AG10803 (cell line): ENCODE measurements at regions not wholly inside any gene's neighbourhood (a gene's known extent, or its start where the extent isn't known, plus 50 kb on each side); places are given as distances from the start of the nearest gene placed in this dataset.

ENCODE experiments used
- DNase-seq: peaks from one replicate; pipeline ENCODE4 v3.0.0; 2010; ENCODE audit warnings: low read depth
- H3K4me3 ChIP-seq: 2 replicates; pipeline ENCODE4 v1.5.1; 2011; ENCODE audit warnings: mild to moderate bottlenecking, low read length, control low read depth
- TF ChIP-seq, protein P1 (sequence below): conservative IDR thresholded peaks from 2 replicates; pipeline ENCODE4 v1.5.1; 2011; ENCODE audit warnings: mild to moderate bottlenecking, low read length, control low read depth, inconsistent platforms

DNA sequence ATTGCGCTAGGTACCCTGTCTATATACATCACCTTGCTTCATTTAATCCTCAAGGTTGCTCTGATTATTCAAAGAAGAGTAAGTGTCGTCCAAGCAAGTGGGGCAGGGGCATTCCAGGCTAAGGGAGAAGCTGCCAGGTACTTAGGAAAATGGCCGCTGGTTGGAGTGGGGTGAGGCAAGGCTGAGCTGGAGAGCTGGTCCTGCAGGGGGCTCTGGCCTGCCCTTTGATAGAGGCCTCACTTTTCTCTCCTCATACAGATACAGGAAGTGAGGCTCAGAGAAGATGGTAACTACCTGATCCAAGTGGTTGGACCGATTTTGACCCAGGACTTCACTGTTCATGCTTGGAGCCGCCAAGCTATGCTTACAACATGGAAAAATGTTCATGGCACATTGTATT is 86.9 kb upstream of the ZBTB40 start:
- DNase-seq, result no peak
- no peak overlapping the region for H3K4me3 ChIP-seq

DNA sequence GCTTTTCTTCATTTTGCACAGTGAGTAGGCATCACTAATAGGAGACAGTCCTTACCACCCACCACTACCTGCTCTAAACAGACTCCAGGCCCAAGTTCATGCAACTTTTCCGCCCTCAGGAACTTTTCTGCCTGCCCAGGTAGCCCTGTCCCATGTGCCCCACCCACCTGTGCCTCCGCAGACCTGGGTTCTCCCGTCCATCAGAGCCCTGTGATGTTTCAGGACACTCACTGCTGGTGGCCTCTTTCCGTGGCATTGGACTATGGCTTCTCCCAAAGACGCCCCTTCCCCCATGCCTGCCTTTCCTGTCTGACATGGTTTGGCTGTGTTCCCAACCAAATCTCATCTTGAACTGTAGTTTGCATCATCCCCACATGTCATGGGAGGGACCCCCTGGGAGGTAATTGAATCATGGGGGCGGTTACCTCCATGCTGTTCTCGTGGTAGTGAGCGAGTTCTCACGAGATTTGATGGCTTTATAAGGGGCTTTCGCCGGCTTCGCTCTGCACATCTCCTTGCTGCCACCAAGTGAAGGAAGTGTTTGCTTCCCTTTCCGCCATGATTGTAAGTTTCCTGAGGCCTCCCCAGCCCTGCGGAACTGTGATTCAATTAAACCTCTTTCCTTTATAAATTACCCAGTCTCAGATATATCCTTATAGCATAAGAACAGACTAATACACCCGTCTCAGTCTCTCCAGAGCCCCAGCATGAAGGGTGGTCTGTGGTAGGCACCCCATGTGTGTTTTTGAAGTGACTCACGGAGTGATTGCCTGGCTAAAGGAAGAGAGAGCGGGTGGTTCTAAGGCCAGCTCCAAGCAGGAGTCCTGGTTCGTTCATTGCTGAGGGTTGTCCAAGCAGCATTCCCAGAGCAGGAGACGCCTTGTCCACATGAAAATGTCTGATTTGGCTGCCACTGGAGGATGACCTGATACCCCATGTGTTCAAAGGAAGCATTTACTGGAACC is 86.0 kb upstream of the ZBTB40 start:
- no peak for DNase-seq
- TF ChIP-seq, protein P1, sequence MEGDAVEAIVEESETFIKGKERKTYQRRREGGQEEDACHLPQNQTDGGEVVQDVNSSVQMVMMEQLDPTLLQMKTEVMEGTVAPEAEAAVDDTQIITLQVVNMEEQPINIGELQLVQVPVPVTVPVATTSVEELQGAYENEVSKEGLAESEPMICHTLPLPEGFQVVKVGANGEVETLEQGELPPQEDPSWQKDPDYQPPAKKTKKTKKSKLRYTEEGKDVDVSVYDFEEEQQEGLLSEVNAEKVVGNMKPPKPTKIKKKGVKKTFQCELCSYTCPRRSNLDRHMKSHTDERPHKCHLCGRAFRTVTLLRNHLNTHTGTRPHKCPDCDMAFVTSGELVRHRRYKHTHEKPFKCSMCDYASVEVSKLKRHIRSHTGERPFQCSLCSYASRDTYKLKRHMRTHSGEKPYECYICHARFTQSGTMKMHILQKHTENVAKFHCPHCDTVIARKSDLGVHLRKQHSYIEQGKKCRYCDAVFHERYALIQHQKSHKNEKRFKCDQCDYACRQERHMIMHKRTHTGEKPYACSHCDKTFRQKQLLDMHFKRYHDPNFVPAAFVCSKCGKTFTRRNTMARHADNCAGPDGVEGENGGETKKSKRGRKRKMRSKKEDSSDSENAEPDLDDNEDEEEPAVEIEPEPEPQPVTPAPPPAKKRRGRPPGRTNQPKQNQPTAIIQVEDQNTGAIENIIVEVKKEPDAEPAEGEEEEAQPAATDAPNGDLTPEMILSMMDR, result no peak
- no peak overlapping the region for H3K4me3 ChIP-seq

More for the DNA sequence above, 86.9 kb upstream of the ZBTB40 start:
- TF ChIP-seq, protein P1, result no peak

GRCh38 chr1:22366346-22366745 is 85.3 kb upstream of the ZBTB40 start:
- TF ChIP-seq, protein P1, result no peak
- H3K4me3 ChIP-seq, result no peak overlapping the region
- DNase-seq, result no peak

- TF ChIP-seq, protein P1, result no peak
- no peak overlapping the region for H3K4me3 ChIP-seq
- DNase-seq, result no peak
Measured at GRCh38 chr1:22368125-22368524, 83.5 kb upstream of the ZBTB40 start.

DNA sequence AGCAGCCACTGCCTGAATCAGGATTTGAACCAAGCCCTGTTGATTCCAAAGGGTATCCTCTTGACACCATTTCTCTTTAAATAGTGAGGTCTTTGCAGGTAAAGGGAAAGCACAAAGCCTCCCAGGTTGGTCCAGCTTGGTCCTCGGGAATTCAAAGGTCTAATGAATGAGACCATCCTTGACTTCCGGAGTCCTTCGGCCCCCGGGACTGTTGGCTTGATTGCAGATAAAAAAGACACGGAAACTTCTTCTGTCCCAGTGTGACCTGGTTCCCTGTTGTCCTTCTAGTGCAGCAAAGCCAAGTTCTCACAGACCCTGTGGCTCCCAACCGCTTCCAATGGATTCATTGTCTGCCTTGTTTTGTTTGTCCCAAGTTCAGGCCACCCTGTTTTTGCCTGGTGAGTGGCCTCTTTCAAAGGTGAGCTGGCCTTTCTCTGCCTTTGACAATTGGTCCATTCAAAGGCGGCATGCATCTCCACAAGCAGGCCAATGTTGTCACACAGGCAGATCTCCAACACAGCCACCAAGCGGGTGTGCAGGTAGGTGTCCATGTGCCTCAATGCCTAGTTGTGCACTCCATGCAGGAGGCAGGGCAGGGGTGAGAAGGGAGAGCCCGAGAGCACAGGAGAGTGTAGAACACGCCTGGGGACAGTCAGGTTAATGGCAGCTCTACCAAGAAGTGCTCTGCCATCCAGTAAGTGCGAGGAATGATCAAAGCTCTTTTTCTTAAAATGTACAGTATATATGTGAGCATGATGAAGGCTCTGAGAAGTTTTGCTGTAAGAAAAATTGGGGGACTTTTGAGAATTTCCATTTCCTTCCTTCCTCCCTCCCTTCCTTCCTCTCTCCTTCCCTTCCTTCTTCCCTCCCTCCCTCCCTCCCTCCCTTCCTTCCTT is 82.1 kb upstream of the ZBTB40 start:
- no peak overlapping the region for H3K4me3 ChIP-seq
- TF ChIP-seq, protein P1, result no peak
- no peak for DNase-seq

DNA sequence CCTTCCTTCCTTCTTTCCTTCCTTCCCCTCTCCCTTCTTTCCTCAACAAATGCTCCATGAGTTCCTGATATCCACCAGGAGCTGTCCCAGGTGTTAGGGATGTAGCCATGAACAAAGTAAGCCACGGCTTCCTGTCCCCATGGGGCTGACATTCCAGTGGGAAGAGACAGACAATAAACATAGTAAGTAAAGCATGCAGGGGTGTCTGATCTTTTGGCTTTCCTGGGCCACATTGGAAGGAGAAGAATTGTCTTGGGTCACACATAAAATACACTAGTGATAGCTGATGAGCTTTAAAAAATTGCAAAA is 81.5 kb upstream of the ZBTB40 start:
- TF ChIP-seq, protein P1, result no peak
- H3K4me3 ChIP-seq, result no peak overlapping the region
- DNase-seq, result no peak
